ENCODE measurements at regions not wholly inside any gene's neighbourhood (a gene's known extent, or its start where the extent isn't known, plus 50 kb on each side); places are given as distances from the start of the nearest gene placed in this dataset.

- Histone ChIP-seq H3K4me1 (replicated peaks) (peaks cover 23% of the 10 kb centered on the region), H3K9me3 (replicated peaks) (no peaks in the 10 kb centered on the region), H3K27ac (no peak overlapping the region), H3K27me3 (replicated peaks) (no peaks in the 10 kb centered on the region), H3K36me3 (no peaks in the 10 kb centered on the region), H3K4me3 (no peak overlapping the region)
- DNase-seq (ENCODE audit: low read depth in 1 of 2, low spot score in 2 of 2): peak in 1 of 2 experiments; percentile 28
Measured at GRCh38 chr20:22768266-22769178, 184.2 kb upstream of the FOXA2 start.

GRCh38 chr20:22770241-22770800 is 185.9 kb upstream of the FOXA2 start:
- Histone ChIP-seq H3K4me3 (no peak overlapping the region), H3K36me3 (no peaks in the 10 kb centered on the region), H3K9me3 (replicated peaks) (no peaks in the 10 kb centered on the region), H3K4me1 (replicated peaks) (peaks cover 17% of the 10 kb centered on the region), H3K27ac (no peak overlapping the region), H3K27me3 (replicated peaks) (no peaks in the 10 kb centered on the region)
- DNase-seq (ENCODE audit: low read depth in 1 of 2, low spot score in 2 of 2): no peak

GRCh38 chr20:22771706-22772105 is 187.3 kb upstream of the FOXA2 start:
- Histone ChIP-seq H3K9me3 (replicated peaks) (peaks cover 7% of the 10 kb centered on the region; the same call in 1 of the 2 replicates), H3K4me1 (replicated peaks) (peaks cover 30% of the 10 kb centered on the region), H3K27me3 (replicated peaks) (no peaks in the 10 kb centered on the region), H3K4me3 (no peak overlapping the region), H3K27ac (no peak overlapping the region), H3K36me3 (no peaks in the 10 kb centered on the region)
- no peak for DNase-seq (ENCODE audit: low read depth in 1 of 2, low spot score in 2 of 2)

GRCh38 chr20:22773344-22773743 is 189.0 kb upstream of the FOXA2 start:
- no peak overlapping the region for H3K27ac ChIP-seq
- no peak for DNase-seq (ENCODE audit: low read depth in 1 of 2, low spot score in 2 of 2)

GRCh38 chr20:22775256-22775655 is 190.9 kb upstream of the FOXA2 start:
- Histone ChIP-seq H3K36me3 (no peaks in the 10 kb centered on the region), H3K9me3 (replicated peaks) (peaks cover 7% of the 10 kb centered on the region; the same call in 1 of the 2 replicates), H3K27ac (peak overlapping the region; percentile 66), H3K4me3 (no peak overlapping the region), H3K27me3 (replicated peaks) (no peaks in the 10 kb centered on the region), H3K4me1 (replicated peaks) (peaks cover 18% of the 10 kb centered on the region)
- no peak for DNase-seq (ENCODE audit: low read depth in 1 of 2, low spot score in 2 of 2)

More at GRCh38 chr20:22773344-22773743, 189.0 kb upstream of the FOXA2 start:
- Histone ChIP-seq H3K36me3 (no peaks in the 10 kb centered on the region), H3K4me1 (replicated peaks) (peaks cover 29% of the 10 kb centered on the region), H3K9me3 (replicated peaks) (peaks cover 7% of the 10 kb centered on the region; the same call in 1 of the 2 replicates), H3K4me3 (no peak overlapping the region), H3K27me3 (replicated peaks) (no peaks in the 10 kb centered on the region)

GRCh38 chr20:22775671-22776139 is 191.3 kb upstream of the FOXA2 start:
- Histone ChIP-seq H3K27ac (peak overlapping the region; percentile 66), H3K36me3 (no peaks in the 10 kb centered on the region), H3K4me1 (replicated peaks) (peaks cover 18% of the 10 kb centered on the region), H3K4me3 (no peak overlapping the region), H3K9me3 (replicated peaks) (peaks cover 7% of the 10 kb centered on the region; the same call in 1 of the 2 replicates), H3K27me3 (replicated peaks) (no peaks in the 10 kb centered on the region)
- DNase-seq (ENCODE audit: low read depth in 1 of 2, low spot score in 2 of 2): peak; percentile 65 to 67

GRCh38 chr20:22776369-22776768 is 192.0 kb upstream of the FOXA2 start:
- no peak overlapping the region for H3K4me3 ChIP-seq
- no peaks in the 10 kb centered on the region for H3K36me3 ChIP-seq
- H3K4me1 ChIP-seq (replicated peaks): peaks cover 18% of the 10 kb centered on the region
- H3K9me3 ChIP-seq (replicated peaks): peaks cover 7% of the 10 kb centered on the region; the same call in 1 of the 2 replicates
- peak overlapping the region; percentile 66 for H3K27ac ChIP-seq
- no peak for DNase-seq (ENCODE audit: low read depth in 1 of 2, low spot score in 2 of 2)
- H3K27me3 ChIP-seq (replicated peaks): no peaks in the 10 kb centered on the region

- peaks cover 7% of the 10 kb centered on the region; the same call in 1 of the 2 replicates for H3K9me3 ChIP-seq (replicated peaks)
- no peak for DNase-seq (ENCODE audit: low read depth in 1 of 2, low spot score in 2 of 2)
- H3K4me3 ChIP-seq: no peak overlapping the region
- H3K36me3 ChIP-seq: no peaks in the 10 kb centered on the region
- no peak overlapping the region for H3K27ac ChIP-seq
- H3K27me3 ChIP-seq (replicated peaks): no peaks in the 10 kb centered on the region
- H3K4me1 ChIP-seq (replicated peaks): peaks cover 17% of the 10 kb centered on the region
Measured at GRCh38 chr20:22779878-22780277, 195.5 kb upstream of the FOXA2 start.

- Histone ChIP-seq H3K27me3 (replicated peaks) (no peaks in the 10 kb centered on the region), H3K36me3 (no peaks in the 10 kb centered on the region)
- no peak for DNase-seq (ENCODE audit: low read depth in 1 of 2, low spot score in 2 of 2)
Measured at GRCh38 chr20:22781869-22782268, 197.5 kb upstream of the FOXA2 start.

GRCh38 chr20:22789676-22790075 is 205.3 kb upstream of the FOXA2 start:
- H3K27ac ChIP-seq: no peak overlapping the region
- H3K4me3 ChIP-seq: no peak overlapping the region
- peaks cover 9% of the 10 kb centered on the region for H3K4me1 ChIP-seq (replicated peaks)
- H3K36me3 ChIP-seq: no peaks in the 10 kb centered on the region
- no peaks in the 10 kb centered on the region for H3K9me3 ChIP-seq (replicated peaks)
- H3K27me3 ChIP-seq (replicated peaks): no peaks in the 10 kb centered on the region
- DNase-seq (ENCODE audit: low read depth in 1 of 2, low spot score in 2 of 2): no peak

More at GRCh38 chr20:22781869-22782268, 197.5 kb upstream of the FOXA2 start:
- Histone ChIP-seq H3K4me3 (no peak overlapping the region), H3K4me1 (replicated peaks) (no peaks in the 10 kb centered on the region), H3K27ac (no peak overlapping the region), H3K9me3 (replicated peaks) (no peaks in the 10 kb centered on the region)

- no peaks in the 10 kb centered on the region for H3K27me3 ChIP-seq (replicated peaks)
- DNase-seq (ENCODE audit: low read depth in 1 of 2, low spot score in 2 of 2): no peak
- H3K36me3 ChIP-seq: no peaks in the 10 kb centered on the region
- H3K4me1 ChIP-seq (replicated peaks): peaks cover 23% of the 10 kb centered on the region
- no peak overlapping the region for H3K4me3 ChIP-seq
- H3K27ac ChIP-seq: no peak overlapping the region
- H3K9me3 ChIP-seq (replicated peaks): no peaks in the 10 kb centered on the region
Measured at GRCh38 chr20:22791396-22791795, 207.0 kb upstream of the FOXA2 start.

GRCh38 chr20:22791877-22792525 is 207.6 kb upstream of the FOXA2 start:
- Histone ChIP-seq H3K4me1 (replicated peaks) (peaks cover 30% of the 10 kb centered on the region), H3K36me3 (no peaks in the 10 kb centered on the region), H3K4me3 (no peak overlapping the region), H3K27ac (no peak overlapping the region), H3K9me3 (replicated peaks) (no peaks in the 10 kb centered on the region), H3K27me3 (replicated peaks) (no peaks in the 10 kb centered on the region)
- DNase-seq (ENCODE audit: low read depth in 1 of 2, low spot score in 2 of 2): no peak

- Histone ChIP-seq H3K36me3 (no peaks in the 10 kb centered on the region), H3K4me1 (replicated peaks) (peaks cover 34% of the 10 kb centered on the region), H3K4me3 (no peak overlapping the region), H3K27ac (peak overlapping the region; percentile 98), H3K27me3 (replicated peaks) (no peaks in the 10 kb centered on the region), H3K9me3 (replicated peaks) (no peaks in the 10 kb centered on the region)
- DNase-seq (ENCODE audit: low read depth in 1 of 2, low spot score in 2 of 2): no peak
Measured at GRCh38 chr20:22794200-22794599, 209.8 kb upstream of the FOXA2 start.

- Histone ChIP-seq H3K27ac (peak overlapping the region; percentile 98), H3K36me3 (no peaks in the 10 kb centered on the region)
- DNase-seq (ENCODE audit: low read depth in 1 of 2, low spot score in 2 of 2): no peak
Measured at GRCh38 chr20:22795433-22795832, 211.1 kb upstream of the FOXA2 start.

More at GRCh38 chr20:22795433-22795832, 211.1 kb upstream of the FOXA2 start:
- H3K4me3 ChIP-seq: no peak overlapping the region
- no peaks in the 10 kb centered on the region for H3K27me3 ChIP-seq (replicated peaks)
- H3K9me3 ChIP-seq (replicated peaks): no peaks in the 10 kb centered on the region
- H3K4me1 ChIP-seq (replicated peaks): peaks cover 34% of the 10 kb centered on the region
